ENCODE measurements at regions not wholly inside any gene's neighbourhood (a gene's known extent, or its start where the extent isn't known, plus 50 kb on each side); places are given as distances from the start of the nearest gene placed in this dataset.
A peak's percentile ranks its signal among the peaks of the same experiment; 100 is the strongest.

GRCh38 chr7:54674891-54675290, 84.1 kb downstream of the SEC61G start:
- ATAC-seq (no peak), DNase-seq (no peak)
- ChIA-PET POLR2A (no interaction called here), CTCF (no interaction called here)
- TF ChIP-seq CTCF (IDR thresholded peaks at IDR 0.05) = no peak
- intact Hi-C loops (cut with micrococcal nuclease) = no loop called here
- H3K27ac Mint-ChIP-seq = no peak overlapping the region
- H3K4me3 Mint-ChIP-seq = no peak overlapping the region
- H3K36me3 Mint-ChIP-seq (ENCODE audit: low read depth) = no peaks in the 10 kb centered on the region
- H3K9me3 Mint-ChIP-seq = peaks cover 2% of the 10 kb centered on the region
- H3K27me3 Mint-ChIP-seq = no peaks in the 10 kb centered on the region
- H3K4me1 Mint-ChIP-seq (ENCODE audit: low read depth) = no peaks in the 10 kb centered on the region

- no peak for DNase-seq
- Mint-ChIP-seq H3K9me3 (peaks cover 2% of the 10 kb centered on the region), H3K27ac (no peak overlapping the region), H3K4me3 (no peak overlapping the region), H3K36me3 (ENCODE audit: low read depth) (no peaks in the 10 kb centered on the region), H3K4me1 (ENCODE audit: low read depth) (no peaks in the 10 kb centered on the region), H3K27me3 (no peaks in the 10 kb centered on the region)
- ATAC-seq = no peak
- intact Hi-C loops (cut with micrococcal nuclease) = no loop called here
- no peak for TF ChIP-seq CTCF (IDR thresholded peaks at IDR 0.05)
- POLR2A ChIA-PET = no interaction called here
- CTCF ChIA-PET = no interaction called here
These were observed 86.5 kb downstream of the SEC61G start for GRCh38 chr7:54672519-54672918.

GRCh38 chr7:54664235-54665228, 94.5 kb downstream of the SEC61G start:
- intact Hi-C loops (cut with micrococcal nuclease) = no loop called here
- H3K9me3 Mint-ChIP-seq = no peaks in the 10 kb centered on the region

GRCh38 chr7:54663603-54664234, 95.3 kb downstream of the SEC61G start:
- POLR2A ChIA-PET = no interaction called here
- peak overlapping the region; percentile 24 for H3K4me3 Mint-ChIP-seq
- H3K9me3 Mint-ChIP-seq = no peaks in the 10 kb centered on the region
- H3K36me3 Mint-ChIP-seq (ENCODE audit: low read depth) = no peaks in the 10 kb centered on the region
- intact Hi-C loops (cut with micrococcal nuclease) = no loop called here
- H3K27ac Mint-ChIP-seq = no peak overlapping the region
- ATAC-seq (no peak), DNase-seq (no peak)
- TF ChIP-seq CTCF (IDR thresholded peaks at IDR 0.05) = no peak
- H3K27me3 Mint-ChIP-seq = peaks cover 28% of the 10 kb centered on the region
- CTCF ChIA-PET = no interaction called here
- H3K4me1 Mint-ChIP-seq (ENCODE audit: low read depth) = peaks cover 7% of the 10 kb centered on the region

More at GRCh38 chr7:54664235-54665228, 94.5 kb downstream of the SEC61G start:
- ATAC-seq (peak; percentile 60), DNase-seq (peak; percentile 26)
- Mint-ChIP-seq H3K4me3 (peak overlapping the region; percentile 24), H3K27me3 (peaks cover 28% of the 10 kb centered on the region), H3K36me3 (ENCODE audit: low read depth) (no peaks in the 10 kb centered on the region), H3K4me1 (ENCODE audit: low read depth) (peaks cover 7% of the 10 kb centered on the region), H3K27ac (no peak overlapping the region)
- no peak for TF ChIP-seq CTCF (IDR thresholded peaks at IDR 0.05)
- CTCF ChIA-PET = no interaction called here
- POLR2A ChIA-PET = interaction anchor here (0.6 kb wide), 1 partner anchor 48 kb away, joined by 4 read pairs; no protein-coding TSS in a partner anchor

- no peak overlapping the region for H3K27ac Mint-ChIP-seq
- H3K36me3 Mint-ChIP-seq (ENCODE audit: low read depth) = no peaks in the 10 kb centered on the region
- TF ChIP-seq CTCF (IDR thresholded peaks at IDR 0.05) = no peak
- peaks cover 28% of the 10 kb centered on the region for H3K27me3 Mint-ChIP-seq
- POLR2A ChIA-PET = no interaction called here
- H3K4me3 Mint-ChIP-seq = no peak overlapping the region
- DNase-seq (no peak), ATAC-seq (no peak)
- CTCF ChIA-PET = no interaction called here
- H3K4me1 Mint-ChIP-seq (ENCODE audit: low read depth) = peaks cover 7% of the 10 kb centered on the region
- no peaks in the 10 kb centered on the region for H3K9me3 Mint-ChIP-seq
- intact Hi-C loops (cut with micrococcal nuclease) = no loop called here
These were observed 95.8 kb downstream of the SEC61G start for GRCh38 chr7:54663186-54663585.
